Retinal pigment epithelial cell (primary cell): ENCODE measurements at regions not wholly inside any gene's neighbourhood (a gene's known extent, or its start where the extent isn't known, plus 50 kb on each side); places are given as distances from the start of the nearest gene placed in this dataset.

ENCODE experiments used
- DNase-seq: peaks from one replicate; pipeline ENCODE4 v3.0.0-alpha.2; 2010; ENCODE audit warnings: low read depth
- H3K4me3 ChIP-seq: 2 replicates; pipeline ENCODE4 v1.5.1; 2011; ENCODE audit warnings: mild to moderate bottlenecking, low read length, control low read depth, moderate library complexity
- CTCF ChIP-seq: conservative IDR thresholded peaks from 2 replicates; pipeline ENCODE4 v1.5.1; 2011; ENCODE audit warnings: low read depth, low read length, control low read depth, inconsistent platforms

GRCh38 chr18:55149994-55150393, 190.7 kb upstream of the CCDC68 start:
- no peak overlapping the region for H3K4me3 ChIP-seq
- DNase-seq = no peak
- TF ChIP-seq CTCF = no peak

GRCh38 chr18:55147791-55148190, 188.5 kb upstream of the CCDC68 start:
- H3K4me3 ChIP-seq = no peak overlapping the region
- no peak for TF ChIP-seq CTCF

GRCh38 chr18:55144193-55144930, 185.1 kb upstream of the CCDC68 start:
- no peak overlapping the region for H3K4me3 ChIP-seq
- DNase-seq = peak; percentile 63
- TF ChIP-seq CTCF = no peak

More at GRCh38 chr18:55147791-55148190, 188.5 kb upstream of the CCDC68 start:
- DNase-seq = peak; percentile 31

GRCh38 chr18:55142410-55142809, 183.1 kb upstream of the CCDC68 start:
- DNase-seq = no peak
- TF ChIP-seq CTCF = no peak
- no peak overlapping the region for H3K4me3 ChIP-seq

GRCh38 chr18:55141318-55141717, 182.1 kb upstream of the CCDC68 start:
- TF ChIP-seq CTCF = no peak
- no peak for DNase-seq
- H3K4me3 ChIP-seq = no peak overlapping the region

- no peak overlapping the region for H3K4me3 ChIP-seq
- TF ChIP-seq CTCF = no peak
- DNase-seq = no peak
Observed at GRCh38 chr18:55139836-55140235, 180.6 kb upstream of the CCDC68 start.

- DNase-seq = no peak
- no peak overlapping the region for H3K4me3 ChIP-seq
- no peak for TF ChIP-seq CTCF
Observed at GRCh38 chr18:55139307-55139706, 180.0 kb upstream of the CCDC68 start.
